Esophagus muscularis mucosa (tissue), 3 donors: ENCODE measurements at regions not wholly inside any gene's neighbourhood (a gene's known extent, or its start where the extent isn't known, plus 50 kb on each side); places are given as distances from the start of the nearest gene placed in this dataset.

Experiments used
- POLR2A ChIP-seq: fragments of 450-650 bp; IDR thresholded peaks from one replicate; pipeline ENCODE4 v1.6.1; 2017; ENCODE audit warnings: antibody characterized with exemption, moderate library complexity, mild to moderate bottlenecking, low read depth
- POLR2AphosphoS5 ChIP-seq, 2 donors: sonication (generic); formaldehyde crosslinking; IDR thresholded peaks; one replicate each; pipeline ENCODE4 v1.6.1; 2017; ENCODE audit warnings: antibody characterized with exemption in 2 of 2
- TF ChIP-seq, protein P1 (sequence below), 3 experiments: fragments of 200-600 bp in 2 of 3; fragments of 450-650 bp in 1 of 3; sonication (generic) in 2 of 3; IDR thresholded peaks; one replicate each; pipeline ENCODE4 v1.5.1; 2017 to 2019; ENCODE audit warnings: antibody characterized with exemption in 3 of 3, mild to moderate bottlenecking in 2 of 3, moderate library complexity in 1 of 3

DNA sequence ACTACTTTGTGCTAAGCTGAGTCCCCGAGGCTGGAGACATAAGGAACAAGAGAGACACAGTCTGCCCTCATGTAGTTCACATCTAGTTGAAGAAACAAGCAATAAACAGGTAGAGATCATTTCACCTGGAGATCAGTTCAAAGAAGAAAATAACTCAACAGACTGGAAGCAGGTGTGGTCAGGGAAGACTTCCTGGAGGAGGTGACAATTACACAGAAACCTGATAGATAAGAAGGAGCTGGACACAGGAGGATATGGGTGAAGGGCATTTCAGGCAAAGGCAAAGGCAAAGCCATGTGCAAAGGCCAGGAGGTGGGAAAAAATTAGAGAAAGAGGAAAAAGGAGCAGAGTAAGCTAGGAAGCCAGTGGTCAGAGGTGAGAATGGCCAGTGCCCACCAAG, 115.6 kb downstream of the MN1 start:
- TF ChIP-seq, protein P1, sequence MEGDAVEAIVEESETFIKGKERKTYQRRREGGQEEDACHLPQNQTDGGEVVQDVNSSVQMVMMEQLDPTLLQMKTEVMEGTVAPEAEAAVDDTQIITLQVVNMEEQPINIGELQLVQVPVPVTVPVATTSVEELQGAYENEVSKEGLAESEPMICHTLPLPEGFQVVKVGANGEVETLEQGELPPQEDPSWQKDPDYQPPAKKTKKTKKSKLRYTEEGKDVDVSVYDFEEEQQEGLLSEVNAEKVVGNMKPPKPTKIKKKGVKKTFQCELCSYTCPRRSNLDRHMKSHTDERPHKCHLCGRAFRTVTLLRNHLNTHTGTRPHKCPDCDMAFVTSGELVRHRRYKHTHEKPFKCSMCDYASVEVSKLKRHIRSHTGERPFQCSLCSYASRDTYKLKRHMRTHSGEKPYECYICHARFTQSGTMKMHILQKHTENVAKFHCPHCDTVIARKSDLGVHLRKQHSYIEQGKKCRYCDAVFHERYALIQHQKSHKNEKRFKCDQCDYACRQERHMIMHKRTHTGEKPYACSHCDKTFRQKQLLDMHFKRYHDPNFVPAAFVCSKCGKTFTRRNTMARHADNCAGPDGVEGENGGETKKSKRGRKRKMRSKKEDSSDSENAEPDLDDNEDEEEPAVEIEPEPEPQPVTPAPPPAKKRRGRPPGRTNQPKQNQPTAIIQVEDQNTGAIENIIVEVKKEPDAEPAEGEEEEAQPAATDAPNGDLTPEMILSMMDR (IDR thresholded peaks at IDR 0.05), result no peak
- TF ChIP-seq POLR2A (no peak), POLR2AphosphoS5 (IDR thresholded peaks at IDR 0.05) (no peak)
